Endothelial cell of umbilical vein (primary cell): ENCODE measurements at regions not wholly inside any gene's neighbourhood (a gene's known extent, or its start where the extent isn't known, plus 50 kb on each side); places are given as distances from the start of the nearest gene placed in this dataset.

ENCODE experiments used
- BruUV-seq: library from RNA; stranded (reverse); fragments of 400-500 nt; replicated peaks from 2 replicates; lab custom pipeline; 2021; lab: Mats Ljungman, UMichigan
- CTCF ChIA-PET: fragments of 300-600, 350-600 bp; sonication (Branson Sonifier 250); formaldehyde crosslinking; loops from one replicate; lab custom pipeline; 2021; ENCODE audit warnings: antibody characterized with exemption, inconsistent platforms; lab: Charles Lee
- POLR2A ChIA-PET: fragments of 300-600, 350-600 bp; sonication (Branson Sonifier 250); formaldehyde crosslinking; loops from one replicate; lab custom pipeline; 2021; ENCODE audit warnings: antibody characterized with exemption, inconsistent platforms; lab: Charles Lee
- DNase-seq: peaks from one replicate; pipeline ENCODE4 v3.0.0-alpha.2; 2011; ENCODE audit warnings: low read depth, low spot score
- FAIRE-seq: peaks from 2 replicates; lab custom pipeline; 2011; peaks lifted over from hg19 to GRCh38; lab: Jason Lieb, UNC
- H2AFZ ChIP-seq: 2 replicates; pipeline ENCODE4 v1.6.0; 2012; ENCODE audit warnings: low read depth, low read length, control low read depth, inconsistent platforms
- H3K27ac ChIP-seq: 2 replicates; pipeline ENCODE4 v1.5.1; 2011; ENCODE audit warnings: low read depth, mild to moderate bottlenecking, control low read depth, low read length, moderate library complexity; ENCODE audit not compliant: insufficient read depth
- H3K27me3 ChIP-seq, 2 experiments: 2 replicates each; pipeline versions ENCODE4 v1.6.0 to v1.6.1; 2011; ENCODE audit warnings: low read length in 2 of 2, mixed read lengths in 1 of 2; ENCODE audit not compliant: control insufficient read depth in 2 of 2, insufficient read depth in 2 of 2
- H3K36me3 ChIP-seq, 2 experiments: 2 replicates in 1 of 2; 3 replicates in 1 of 2; pipeline ENCODE4 v1.5.1; 2011; ENCODE audit warnings: low read length in 2 of 2, mild to moderate bottlenecking in 1 of 2, moderate library complexity in 1 of 2; ENCODE audit not compliant: control insufficient read depth in 2 of 2, insufficient read depth in 2 of 2; ENCODE audit errors: extremely low read depth in 1 of 2
- H3K4me1 ChIP-seq: 3 replicates; pipeline ENCODE4 v1.5.1; 2011; ENCODE audit warnings: mild to moderate bottlenecking, low read length; ENCODE audit not compliant: control insufficient read depth, insufficient read depth; ENCODE audit errors: extremely low read depth
- H3K4me2 ChIP-seq: 2 replicates; pipeline ENCODE4 v1.6.1; 2011; ENCODE audit warnings: low read length, control low read depth, mixed read lengths; ENCODE audit not compliant: insufficient read depth
- H3K4me3 ChIP-seq, 3 experiments: fragments of 200-600 bp in 1 of 3; sonication (generic), shearing (Covaris generic) in 1 of 3; replicated peaks in 1 of 3; 2 replicates each; pipeline ENCODE4 v1.5.1; 2011 to 2016; ENCODE audit warnings: control low read depth in 3 of 3, low read length in 3 of 3, mild to moderate bottlenecking in 2 of 3, inconsistent platforms in 1 of 3, low read depth in 1 of 3, moderate library complexity in 1 of 3; ENCODE audit not compliant: insufficient read depth in 1 of 3
- H3K79me2 ChIP-seq: 2 replicates; pipeline ENCODE4 v1.6.0; 2012; ENCODE audit warnings: low read length, inconsistent platforms; ENCODE audit not compliant: control insufficient read depth, insufficient read depth
- H3K9ac ChIP-seq: replicated peaks from 2 replicates; pipeline ENCODE3; 2011; ENCODE audit warnings: low read length, control low read depth; ENCODE audit not compliant: insufficient read depth; ENCODE audit errors: extremely low read depth
- H3K9me1 ChIP-seq: replicated peaks from 3 replicates; pipeline ENCODE4 v1.6.0; 2011; ENCODE audit warnings: mild to moderate bottlenecking, low read length; ENCODE audit not compliant: control insufficient read depth, insufficient read depth; ENCODE audit errors: extremely low read depth
- H3K9me3 ChIP-seq: replicated peaks from 2 replicates; pipeline ENCODE4 v1.5.1; 2012; ENCODE audit warnings: low read length, inconsistent platforms; ENCODE audit not compliant: control insufficient read depth, insufficient read depth
- H4K20me1 ChIP-seq: replicated peaks from 2 replicates; pipeline ENCODE3; 2011; ENCODE audit warnings: mild to moderate bottlenecking, low read length; ENCODE audit not compliant: control insufficient read depth, insufficient read depth; ENCODE audit errors: extremely low read depth
- CTCF ChIP-seq, 2 donors: IDR thresholded peaks; 1 replicate in 1 of 2; 2 replicates in 1 of 2; pipeline ENCODE4 v1.5.1; 2011; ENCODE audit warnings: low read length in 2 of 2, mild to moderate bottlenecking in 2 of 2, moderate library complexity in 2 of 2, control low read depth in 1 of 2, inconsistent platforms in 1 of 2, low read depth in 1 of 2; ENCODE audit not compliant: insufficient read depth in 1 of 2; ENCODE audit errors: extremely low read depth in 1 of 2
- EZH2 ChIP-seq: IDR thresholded peaks from 2 replicates; pipeline ENCODE4 v1.6.1; 2012; ENCODE audit warnings: borderline replicate concordance, low read depth, mild to moderate bottlenecking, moderate library complexity, low read length, inconsistent platforms; ENCODE audit not compliant: severe bottlenecking
- FOS ChIP-seq: IDR thresholded peaks from 2 replicates; pipeline ENCODE4 v1.6.1; 2011; ENCODE audit warnings: mild to moderate bottlenecking, low read length, moderate library complexity, borderline replicate concordance; ENCODE audit not compliant: insufficient read depth
- GATA2 ChIP-seq: IDR thresholded peaks from 2 replicates; pipeline ENCODE4 v1.7.0; 2011; ENCODE audit warnings: low read depth, mild to moderate bottlenecking, moderate library complexity, mixed read lengths, low read length; ENCODE audit not compliant: insufficient read length, insufficient read depth
- JUN ChIP-seq: IDR thresholded peaks from 2 replicates; pipeline ENCODE4 v1.6.1; 2011; ENCODE audit warnings: borderline replicate concordance, low read depth; ENCODE audit not compliant: insufficient read length, insufficient read depth
- MYC ChIP-seq: IDR thresholded peaks from one replicate; pipeline ENCODE4 v1.6.1; 2011; ENCODE audit warnings: mild to moderate bottlenecking, low read depth, low read length
- POLR2A ChIP-seq: IDR thresholded peaks from 2 replicates; pipeline ENCODE4 v1.6.1; 2012; ENCODE audit warnings: low read depth, mild to moderate bottlenecking, control low read depth, low read length
- dilution Hi-C: fragments of 300-500 bp; cut with MboI; formaldehyde crosslinking; loops from one replicate; pipeline ENCODE4 v1.15.0; 2019; ENCODE audit warnings: low sequenced_read_pairs; ENCODE audit not compliant: extremely low pct_ligation_motif_present
- intact Hi-C: fragments of 100-400 bp; cut with micrococcal nuclease; formaldehyde crosslinking; loops from one replicate; pipeline ENCODE4 v1.10.0; 2022

- no TSS peak for BruUV-seq
- no peaks in the 10 kb centered on the region for H3K9me3 ChIP-seq
- no peaks in the 10 kb centered on the region for H3K9me1 ChIP-seq
- FAIRE-seq = no peak
- H3K9ac ChIP-seq = no peak overlapping the region
- no peak overlapping the region for H2AFZ ChIP-seq
- no peaks in the 10 kb centered on the region for H4K20me1 ChIP-seq
- no peak overlapping the region for H3K27ac ChIP-seq
- intact Hi-C loops = no loop called here
- CTCF ChIA-PET = no interaction called here
- no peaks in the 10 kb centered on the region for H3K4me1 ChIP-seq
- TF ChIP-seq FOS (no peak), JUN (no peak), CTCF (IDR thresholded peaks at IDR 0.05; ENCODE audit: extremely low read depth in 1 of 2, insufficient read depth in 1 of 2, low read depth in 1 of 2, low read length in 2 of 2) (no peak), POLR2A (no peak), MYC (no peak), EZH2 (no peak), GATA2 (no peak)
- POLR2A ChIA-PET = no interaction called here
- H3K36me3 ChIP-seq = no peaks in the 10 kb centered on the region
- H3K27me3 ChIP-seq = no peaks in the 10 kb centered on the region
- no peak for DNase-seq
- H3K79me2 ChIP-seq = no peaks in the 10 kb centered on the region
- no peak overlapping the region for H3K4me2 ChIP-seq
- H3K4me3 ChIP-seq = no peak overlapping the region
- dilution Hi-C loops = no loop called here
Measured at GRCh38 chr6:119985952-119986736, 636.6 kb upstream of the MAN1A1 start.
